Hindlimb muscle (tissue), 1 donor: ENCODE measurements at regions not wholly inside any gene's neighbourhood (a gene's known extent, or its start where the extent isn't known, plus 50 kb on each side); places are given as distances from the start of the nearest gene placed in this dataset.
"Not testable (repeated sequence)": the region's sequence is repeated elsewhere in the genome, so short reads cannot be mapped to it uniquely, and the experiment has no call there.

Experiments used
- DNase-seq: peaks from one replicate; pipeline ENCODE4 v3.0.0-alpha.2; 2013

DNA sequence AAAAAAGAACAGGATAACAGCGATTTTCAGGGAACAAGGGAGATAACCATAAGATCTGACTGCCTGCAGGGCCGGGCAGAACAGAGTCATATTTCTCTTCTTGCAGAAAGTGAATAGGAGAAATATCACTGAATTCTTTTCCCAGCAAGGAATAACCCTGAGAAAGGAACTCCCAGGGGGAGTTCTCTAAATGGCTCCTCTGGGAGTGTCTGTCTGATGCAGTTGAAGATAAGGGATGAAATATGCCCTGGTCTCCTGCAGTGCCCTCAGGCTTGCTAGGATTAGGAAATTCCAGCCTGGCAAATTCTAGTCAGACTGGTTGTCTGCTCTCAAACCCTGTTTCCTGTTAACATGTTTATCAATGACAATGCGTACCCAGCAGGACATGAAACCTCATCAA is 830.8 kb upstream of the TMEFF2 start:
- not testable (repeated sequence) for DNase-seq

DNA sequence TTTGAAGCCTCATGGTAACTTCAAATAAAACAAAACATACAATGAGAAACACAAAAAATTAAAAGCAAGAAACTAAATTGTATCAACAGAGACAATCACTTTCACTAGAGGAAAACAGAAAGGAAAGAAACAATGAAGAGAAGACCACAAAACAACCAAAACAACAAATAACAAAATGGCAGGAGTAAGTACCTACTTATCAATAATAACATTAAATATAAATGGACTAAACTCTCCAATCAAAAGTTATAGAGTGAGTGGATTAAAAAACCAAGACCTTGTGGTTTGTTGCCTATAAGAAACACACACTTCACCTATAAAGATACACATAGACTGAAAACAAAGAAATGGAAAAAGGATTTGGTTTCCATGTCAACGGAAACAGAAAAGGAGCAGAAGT is 830.1 kb upstream of the TMEFF2 start:
- DNase-seq = no peak

DNA sequence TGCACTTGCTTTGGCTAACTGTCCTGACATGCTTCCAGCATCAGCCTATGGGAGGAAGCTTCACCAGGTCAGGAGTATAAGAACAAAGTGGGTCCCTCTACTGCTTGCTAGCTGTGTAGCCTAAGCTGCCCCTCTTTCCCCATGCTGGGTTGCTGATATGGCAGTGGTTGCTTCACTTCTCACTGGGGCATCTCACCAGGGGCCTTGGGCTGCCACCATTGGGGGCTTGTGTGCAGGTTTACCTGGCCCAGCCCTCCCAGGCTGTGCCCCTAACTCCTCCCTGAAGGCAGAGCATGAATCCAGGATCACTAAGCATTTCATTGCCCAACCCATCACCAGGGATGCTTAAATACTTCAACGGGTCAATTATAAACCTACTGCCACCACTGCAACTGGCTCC is 817.1 kb upstream of the TMEFF2 start:
- DNase-seq = no peak

GRCh38 chr2:192993059-192993458 is 798.3 kb upstream of the TMEFF2 start:
- DNase-seq = no peak

GRCh38 chr2:192983173-192983572 is 788.4 kb upstream of the TMEFF2 start:
- DNase-seq = no peak

DNA sequence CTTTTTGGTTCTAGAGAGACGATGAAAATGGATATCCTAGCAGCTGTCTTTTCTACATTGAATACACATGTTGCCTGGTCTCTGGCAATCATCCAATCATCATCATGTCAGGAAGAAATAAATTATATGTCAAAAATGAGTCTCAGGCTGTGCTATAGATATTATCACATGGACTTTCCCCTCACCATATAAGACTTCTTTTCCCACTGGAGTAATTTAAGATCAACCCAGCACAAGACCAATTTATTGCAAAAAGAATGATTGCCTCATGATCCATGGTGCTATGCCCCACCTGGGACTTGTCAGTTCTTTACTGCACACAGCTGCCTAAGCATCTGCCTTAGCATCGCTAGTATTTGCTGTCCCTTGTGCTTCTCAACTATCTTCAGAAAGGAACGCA is 783.7 kb upstream of the TMEFF2 start:
- DNase-seq = peak; percentile 78

DNA sequence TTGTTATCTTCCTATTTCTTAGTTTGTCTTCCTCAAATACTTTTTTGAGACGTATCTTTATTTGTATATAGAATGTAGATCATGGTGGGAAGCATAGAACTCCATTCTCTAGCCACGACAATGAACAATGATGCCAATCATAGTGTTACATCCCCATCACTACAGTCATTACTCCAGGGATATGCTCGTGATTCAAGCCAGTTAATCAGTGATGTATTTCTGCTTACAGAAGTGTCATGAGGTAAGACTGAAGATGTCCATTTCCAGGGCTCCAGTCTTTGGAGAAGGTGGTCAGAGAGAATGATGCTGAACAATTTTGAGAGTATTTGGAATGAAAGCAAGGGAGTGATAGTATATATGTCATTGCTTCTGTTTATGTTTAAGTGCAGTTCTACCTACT is 777.2 kb upstream of the TMEFF2 start:
- DNase-seq = no peak

- DNase-seq = no peak
Observed at GRCh38 chr2:192969055-192969454, 774.3 kb upstream of the TMEFF2 start.

GRCh38 chr2:192960945-192961344 is 766.2 kb upstream of the TMEFF2 start:
- no peak for DNase-seq

GRCh38 chr2:192958615-192959014 is 763.9 kb upstream of the TMEFF2 start:
- DNase-seq = not testable (repeated sequence)

DNA sequence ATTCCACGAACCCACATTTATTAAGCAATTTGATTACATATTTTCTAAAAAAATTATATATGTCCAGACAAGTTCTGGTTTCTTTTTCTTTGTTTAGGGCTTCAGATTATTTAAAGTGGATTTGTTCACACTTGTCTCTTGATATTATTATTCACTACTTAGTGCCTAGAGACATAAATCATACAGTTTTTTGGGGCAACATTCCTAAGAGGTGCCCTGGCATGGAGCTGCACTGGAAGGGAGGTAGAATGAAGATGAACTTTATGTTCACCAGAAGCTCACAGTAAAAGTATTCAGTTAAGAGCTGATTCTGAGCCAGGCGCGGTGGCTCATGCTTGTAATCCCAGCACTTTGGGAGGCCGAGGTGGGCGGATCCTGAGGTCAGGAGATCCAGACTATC is 762.7 kb upstream of the TMEFF2 start:
- DNase-seq = no peak

GRCh38 chr2:192953116-192953515 is 758.4 kb upstream of the TMEFF2 start:
- DNase-seq = no peak

- DNase-seq = no peak
Observed at GRCh38 chr2:192952245-192952644, 757.5 kb upstream of the TMEFF2 start.

GRCh38 chr2:192948316-192948715 is 753.6 kb upstream of the TMEFF2 start:
- DNase-seq = peak; percentile 23

DNA sequence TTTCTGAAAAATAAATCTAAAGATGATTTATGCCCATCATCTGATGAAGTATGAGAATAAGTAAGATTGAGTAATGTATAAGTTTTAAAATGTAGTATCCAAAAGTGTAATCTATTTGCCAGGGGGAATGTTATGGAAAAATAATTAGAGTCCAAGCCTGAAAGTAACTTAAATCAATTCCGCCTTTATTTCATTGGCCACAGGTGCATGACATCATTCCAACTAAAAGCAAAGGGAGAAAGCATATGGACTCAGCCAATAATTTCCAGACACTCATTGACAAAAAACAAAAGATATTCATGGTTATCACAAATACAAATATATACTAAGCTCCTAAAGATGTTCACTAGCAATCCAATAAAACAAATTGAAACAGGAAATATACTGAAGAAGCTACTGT is 752.6 kb upstream of the TMEFF2 start:
- peak; percentile 16 for DNase-seq

- DNase-seq = no peak
Observed at GRCh38 chr2:192940767-192941166, 746.0 kb upstream of the TMEFF2 start.

- DNase-seq = peak; percentile 23
Observed at GRCh38 chr2:192932376-192932775, 737.6 kb upstream of the TMEFF2 start.

DNA sequence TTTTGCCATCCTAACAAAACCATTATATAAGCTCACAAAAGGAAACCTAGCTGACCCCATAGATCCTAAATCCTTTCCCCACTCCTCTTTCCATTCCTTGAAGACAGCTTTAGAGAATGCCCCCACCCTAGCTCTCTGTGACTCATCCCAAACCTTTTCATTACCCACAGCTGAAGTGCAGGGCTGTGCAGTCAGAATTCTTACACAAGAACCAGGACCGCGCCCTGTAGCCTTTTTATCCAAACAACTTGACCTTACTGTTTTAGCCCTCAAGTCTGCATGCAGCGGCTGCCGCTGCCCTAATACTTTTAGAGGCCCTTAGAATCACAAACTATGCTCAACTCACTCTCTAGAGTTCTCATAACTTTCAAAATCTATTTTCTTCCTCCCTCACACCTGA is 726.9 kb upstream of the TMEFF2 start:
- DNase-seq = not testable (repeated sequence)

DNA sequence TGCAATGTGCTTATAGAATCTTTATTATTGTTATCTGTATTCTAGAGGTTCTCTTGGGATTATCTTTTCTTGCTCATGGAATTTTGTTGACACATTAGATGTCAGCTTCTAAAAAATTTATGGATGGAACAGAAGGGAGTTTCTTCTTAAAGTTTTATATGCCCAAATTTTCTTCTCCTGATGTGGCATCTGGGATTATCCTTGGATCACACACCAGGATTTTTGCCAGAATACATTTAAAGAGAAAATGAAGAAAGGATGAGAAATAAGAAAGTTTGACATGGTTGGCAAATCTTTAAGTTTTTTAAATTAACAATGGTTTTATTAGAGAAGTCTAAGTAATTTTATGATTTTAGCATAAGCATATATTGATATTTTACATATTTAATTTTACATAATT is 706.7 kb upstream of the TMEFF2 start:
- DNase-seq = no peak

DNA sequence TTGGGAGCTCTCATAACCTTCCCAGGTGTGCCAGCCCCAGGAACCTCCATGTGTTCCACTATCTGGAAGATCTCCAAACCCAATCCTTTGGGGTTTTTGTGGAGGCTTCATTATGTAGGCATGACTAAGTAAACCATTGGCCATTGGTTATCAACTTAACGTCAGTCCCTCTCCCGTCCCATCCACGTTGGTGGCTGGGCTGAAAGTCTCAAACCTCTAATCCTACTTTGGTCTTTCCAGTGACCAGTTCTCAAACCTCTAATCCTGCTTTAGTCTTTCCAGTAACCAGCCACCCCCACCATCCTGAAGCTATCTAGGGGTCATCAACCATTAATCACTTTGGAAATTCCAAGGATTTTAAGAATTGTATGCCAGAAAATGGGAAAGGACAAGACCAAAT is 704.7 kb upstream of the TMEFF2 start:
- DNase-seq = no peak

GRCh38 chr2:192893976-192894375 is 699.2 kb upstream of the TMEFF2 start:
- not testable (repeated sequence) for DNase-seq

DNA sequence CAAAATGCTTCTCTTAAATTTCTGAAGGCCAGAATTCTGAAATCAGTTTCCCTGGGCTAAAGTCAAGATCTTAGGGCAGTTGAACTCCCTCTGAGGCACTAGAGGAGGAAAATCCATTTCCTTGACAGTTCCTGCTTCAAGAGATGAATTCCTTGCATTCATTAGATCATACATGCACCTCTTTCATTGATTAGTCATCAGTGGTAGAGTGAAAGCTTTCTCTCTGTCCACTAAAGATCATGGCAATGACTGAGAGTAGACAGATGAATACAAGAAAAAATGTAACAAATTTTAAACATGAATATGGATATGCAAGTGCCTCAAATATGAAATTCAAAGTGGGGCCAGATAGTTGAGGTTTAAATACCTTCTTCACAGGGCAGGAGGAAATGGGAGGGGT is 693.4 kb upstream of the TMEFF2 start:
- no peak for DNase-seq

DNA sequence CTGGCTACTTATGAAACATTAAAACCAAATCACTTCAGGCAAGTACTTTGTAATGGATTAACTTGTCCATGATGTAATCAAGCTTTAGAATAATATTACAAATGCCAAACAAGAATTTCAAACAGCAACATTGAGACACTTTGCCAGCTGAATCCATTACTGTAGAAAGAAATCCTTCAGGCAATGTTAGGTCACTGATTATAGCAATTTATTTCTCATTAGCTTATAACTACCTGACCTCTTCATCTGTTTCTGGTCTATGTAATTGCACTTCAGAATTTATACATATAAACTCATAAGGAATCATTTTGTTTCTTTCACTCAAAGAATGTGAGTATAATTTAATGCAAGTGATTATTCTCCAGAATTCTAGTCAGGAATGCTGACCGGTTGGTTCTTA is 692.6 kb upstream of the TMEFF2 start:
- DNase-seq = no peak

DNA sequence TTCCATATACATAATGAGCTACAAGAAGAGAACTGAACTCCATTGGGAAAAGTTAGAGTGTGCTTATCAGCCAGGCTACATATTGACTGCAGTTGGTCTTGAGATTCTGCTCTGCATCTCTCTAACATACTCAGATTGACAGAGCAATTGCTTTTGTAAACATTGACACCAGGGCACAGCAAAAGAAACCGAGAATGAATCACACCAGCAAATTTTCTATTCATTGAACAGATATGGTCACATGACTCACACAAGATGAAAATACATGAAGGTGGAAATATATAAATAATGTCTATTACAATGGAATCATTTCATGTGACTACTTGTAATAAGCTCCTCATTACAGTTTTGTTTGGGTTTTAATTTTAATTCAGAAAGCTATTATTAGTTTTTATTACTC is 691.9 kb upstream of the TMEFF2 start:
- DNase-seq = no peak

DNA sequence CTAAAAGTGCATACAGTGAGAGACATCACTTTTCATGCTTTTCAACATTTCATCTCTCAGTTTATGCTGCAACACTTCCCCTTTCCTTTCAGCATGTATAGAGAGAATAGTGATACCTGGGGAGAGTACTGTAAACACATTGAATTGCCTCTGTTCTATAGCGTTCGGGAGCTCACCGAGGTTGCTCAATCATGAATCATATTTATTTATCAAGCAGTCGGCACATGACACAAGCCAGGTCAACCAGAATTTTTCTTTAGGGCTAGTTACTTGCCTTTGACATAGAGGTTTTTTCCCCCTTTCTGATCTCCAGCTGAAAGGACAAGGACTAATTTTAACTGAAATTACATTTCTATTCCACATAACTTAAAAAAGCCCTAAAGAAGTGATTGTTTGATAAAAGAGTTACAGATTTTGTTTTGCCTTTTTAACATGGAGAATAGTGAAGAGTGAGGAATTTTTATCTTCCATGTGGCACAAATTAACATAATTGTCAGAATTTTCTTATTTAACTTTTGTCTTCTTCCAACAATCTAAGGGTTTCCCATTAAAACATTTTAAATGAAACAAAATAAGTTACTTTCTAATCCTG is 690.9 kb upstream of the TMEFF2 start:
- no peak for DNase-seq
